Keratinocyte (primary cell): ENCODE measurements at regions not wholly inside any gene's neighbourhood (a gene's known extent, or its start where the extent isn't known, plus 50 kb on each side); places are given as distances from the start of the nearest gene placed in this dataset.

Experiments
- DNase-seq: peaks from one replicate; pipeline ENCODE4 v3.0.0-alpha.2; 2011; ENCODE audit warnings: low read depth, missing footprints, low spot score
- FAIRE-seq: peaks from 2 replicates; lab custom pipeline; 2011; peaks lifted over from hg19 to GRCh38; lab: Jason Lieb, UNC
- H2AFZ ChIP-seq: 2 replicates; pipeline ENCODE4 v1.6.0; 2012; ENCODE audit warnings: low read length, control low read depth, inconsistent platforms; ENCODE audit not compliant: control insufficient read depth
- H3K27ac ChIP-seq: 2 replicates; pipeline ENCODE4 v1.5.1; 2011; ENCODE audit warnings: low read length; ENCODE audit not compliant: control insufficient read depth, insufficient read depth
- H3K27me3 ChIP-seq: 3 replicates; pipeline ENCODE4 v1.6.0; 2011; ENCODE audit warnings: low read length; ENCODE audit not compliant: control insufficient read depth, insufficient read depth; ENCODE audit errors: extremely low read depth
- H3K36me3 ChIP-seq, 2 experiments: 2 replicates in 1 of 2; 3 replicates in 1 of 2; pipeline ENCODE4 v1.5.1; 2011; ENCODE audit warnings: low read length in 2 of 2, mild to moderate bottlenecking in 1 of 2; ENCODE audit not compliant: control insufficient read depth in 2 of 2, insufficient read depth in 2 of 2; ENCODE audit errors: extremely low read depth in 1 of 2
- H3K4me1 ChIP-seq: 3 replicates; pipeline ENCODE4 v1.5.1; 2011; ENCODE audit warnings: low read length; ENCODE audit not compliant: control insufficient read depth, insufficient read depth; ENCODE audit errors: extremely low read depth
- H3K4me2 ChIP-seq: 3 replicates; pipeline ENCODE4 v1.6.0; 2011; ENCODE audit warnings: low read depth, low read length; ENCODE audit not compliant: control insufficient read depth, insufficient read depth; ENCODE audit errors: extremely low read depth
- H3K4me3 ChIP-seq, 3 experiments: fragments of 200-600 bp in 1 of 3; sonication (generic) in 1 of 3; 2 replicates in 2 of 3; 3 replicates in 1 of 3; pipeline ENCODE4 v1.5.1; 2011 to 2016; ENCODE audit warnings: low read length in 3 of 3, mild to moderate bottlenecking in 3 of 3, control low read depth in 2 of 3, inconsistent platforms in 1 of 3, low read depth in 1 of 3, mixed read lengths in 1 of 3, mixed run types in 1 of 3, moderate library complexity in 1 of 3; ENCODE audit not compliant: control insufficient read depth in 2 of 3, insufficient read depth in 2 of 3; ENCODE audit errors: extremely low read depth in 1 of 3
- H3K79me2 ChIP-seq: 2 replicates; pipeline ENCODE4 v1.6.0; 2012; ENCODE audit warnings: low read length; ENCODE audit not compliant: control insufficient read depth, insufficient read depth
- H3K9ac ChIP-seq: 3 replicates; pipeline ENCODE4 v1.6.0; 2011; ENCODE audit warnings: low read length; ENCODE audit not compliant: control insufficient read depth, insufficient read depth; ENCODE audit errors: extremely low read depth
- H3K9me1 ChIP-seq: 3 replicates; pipeline ENCODE4 v1.6.0; 2011; ENCODE audit warnings: low read length; ENCODE audit not compliant: control insufficient read depth, insufficient read depth; ENCODE audit errors: extremely low read depth
- H3K9me3 ChIP-seq: 2 replicates; pipeline ENCODE4 v1.5.1; 2012; ENCODE audit warnings: low read depth, low read length; ENCODE audit not compliant: control insufficient read depth
- H4K20me1 ChIP-seq: 3 replicates; pipeline ENCODE4 v1.6.0; 2011; ENCODE audit warnings: low read length; ENCODE audit not compliant: control insufficient read depth, insufficient read depth; ENCODE audit errors: extremely low read depth
- EZH2 ChIP-seq: IDR thresholded peaks from one replicate; pipeline ENCODE4 v1.6.1; 2012; ENCODE audit warnings: inconsistent platforms, mild to moderate bottlenecking, low read length, moderate library complexity
- dilution Hi-C: fragments of 300-500 bp; cut with MboI; formaldehyde crosslinking; loops from one replicate; pipeline ENCODE4 v1.7.0; 2020; ENCODE audit warnings: low sequenced_read_pairs; ENCODE audit not compliant: extremely low pct_ligation_motif_present
- TF ChIP-seq, protein P1 (sequence below), 3 experiments: IDR thresholded peaks in 1 of 3; conservative IDR thresholded peaks in 1 of 3; optimal IDR thresholded peaks in 1 of 3; 2 replicates in 2 of 3; 3 replicates in 1 of 3; pipeline versions ENCODE3 to v1.5.1; 2011; ENCODE audit warnings: low read length in 3 of 3, mild to moderate bottlenecking in 3 of 3, moderate library complexity in 2 of 3, control low read depth in 1 of 3, inconsistent platforms in 1 of 3; ENCODE audit not compliant: insufficient read depth in 2 of 3; ENCODE audit errors: extremely low read depth in 1 of 3

DNA sequence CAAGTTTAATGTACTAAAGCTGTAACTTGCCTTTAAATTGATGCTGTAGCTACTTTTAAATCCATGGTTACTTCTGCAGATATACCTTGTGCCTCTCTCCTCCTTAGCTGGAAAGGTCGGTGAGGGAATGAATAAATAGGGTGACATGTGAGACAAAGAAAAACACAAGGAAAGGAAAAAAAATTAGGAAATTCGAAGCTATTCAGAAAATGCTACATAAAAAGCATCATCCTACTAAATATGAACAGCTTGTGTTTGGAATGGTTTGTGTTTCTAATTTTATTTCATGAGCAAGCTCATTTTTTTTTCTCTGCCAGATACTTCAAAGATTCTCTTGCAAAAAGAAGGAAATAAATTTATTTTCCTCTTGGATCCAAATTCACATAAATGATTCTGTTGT is 186.3 kb upstream of the NUDT4 start:
- no peak overlapping the region for H3K4me2 ChIP-seq
- TF ChIP-seq EZH2: no peak
- TF ChIP-seq, protein P1, sequence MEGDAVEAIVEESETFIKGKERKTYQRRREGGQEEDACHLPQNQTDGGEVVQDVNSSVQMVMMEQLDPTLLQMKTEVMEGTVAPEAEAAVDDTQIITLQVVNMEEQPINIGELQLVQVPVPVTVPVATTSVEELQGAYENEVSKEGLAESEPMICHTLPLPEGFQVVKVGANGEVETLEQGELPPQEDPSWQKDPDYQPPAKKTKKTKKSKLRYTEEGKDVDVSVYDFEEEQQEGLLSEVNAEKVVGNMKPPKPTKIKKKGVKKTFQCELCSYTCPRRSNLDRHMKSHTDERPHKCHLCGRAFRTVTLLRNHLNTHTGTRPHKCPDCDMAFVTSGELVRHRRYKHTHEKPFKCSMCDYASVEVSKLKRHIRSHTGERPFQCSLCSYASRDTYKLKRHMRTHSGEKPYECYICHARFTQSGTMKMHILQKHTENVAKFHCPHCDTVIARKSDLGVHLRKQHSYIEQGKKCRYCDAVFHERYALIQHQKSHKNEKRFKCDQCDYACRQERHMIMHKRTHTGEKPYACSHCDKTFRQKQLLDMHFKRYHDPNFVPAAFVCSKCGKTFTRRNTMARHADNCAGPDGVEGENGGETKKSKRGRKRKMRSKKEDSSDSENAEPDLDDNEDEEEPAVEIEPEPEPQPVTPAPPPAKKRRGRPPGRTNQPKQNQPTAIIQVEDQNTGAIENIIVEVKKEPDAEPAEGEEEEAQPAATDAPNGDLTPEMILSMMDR (optimal IDR thresholded peaks at IDR 0.05 in 1 of 3, IDR thresholded peaks at IDR 0.05 in 1 of 3, conservative IDR thresholded peaks at IDR 0.05 in 1 of 3; ENCODE audit: extremely low read depth in 1 of 3, insufficient read depth in 2 of 3, low read length in 3 of 3): no peak
- FAIRE-seq: no peak
- no peak overlapping the region for H3K4me3 ChIP-seq
- H3K9me1 ChIP-seq: no peaks in the 10 kb centered on the region
- H3K4me1 ChIP-seq: no peaks in the 10 kb centered on the region
- H3K27me3 ChIP-seq: peaks cover 3% of the 10 kb centered on the region
- no peaks in the 10 kb centered on the region for H3K36me3 ChIP-seq
- no peak overlapping the region for H3K9ac ChIP-seq
- dilution Hi-C loops: no loop called here
- DNase-seq: no peak
- no peaks in the 10 kb centered on the region for H3K79me2 ChIP-seq
- H2AFZ ChIP-seq: no peak overlapping the region
- no peak overlapping the region for H3K27ac ChIP-seq
- H3K9me3 ChIP-seq: no peaks in the 10 kb centered on the region
- H4K20me1 ChIP-seq: no peaks in the 10 kb centered on the region

DNA sequence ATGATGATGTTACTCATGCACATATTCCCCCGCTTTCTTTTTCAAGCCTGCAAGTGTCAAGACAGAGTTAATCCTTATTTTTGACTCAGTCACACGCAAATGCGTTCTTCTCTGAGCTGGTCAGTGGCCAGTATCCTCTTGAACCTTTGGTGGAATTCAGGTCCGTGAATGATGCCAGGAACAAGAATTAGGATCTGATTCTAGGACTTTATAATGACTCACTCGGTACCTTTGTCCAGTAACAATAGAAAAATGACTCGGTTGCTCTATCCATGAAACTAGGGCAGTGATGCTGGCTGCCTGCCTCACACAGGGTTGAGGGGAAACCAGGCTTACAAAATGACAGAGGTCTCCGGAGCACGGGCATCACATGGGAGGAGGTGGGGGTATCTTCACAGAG is 185.8 kb upstream of the NUDT4 start:
- Histone ChIP-seq H3K4me1 (no peaks in the 10 kb centered on the region), H3K79me2 (no peaks in the 10 kb centered on the region), H3K4me2 (no peak overlapping the region), H3K27me3 (peaks cover 3% of the 10 kb centered on the region), H3K9me3 (no peaks in the 10 kb centered on the region), H3K27ac (no peak overlapping the region), H3K9ac (no peak overlapping the region), H2AFZ (no peak overlapping the region), H4K20me1 (no peaks in the 10 kb centered on the region), H3K4me3 (no peak overlapping the region), H3K36me3 (no peaks in the 10 kb centered on the region), H3K9me1 (no peaks in the 10 kb centered on the region)
- dilution Hi-C loops: no loop called here
- TF ChIP-seq EZH2: no peak
- TF ChIP-seq, protein P1 (optimal IDR thresholded peaks at IDR 0.05 in 1 of 3, IDR thresholded peaks at IDR 0.05 in 1 of 3, conservative IDR thresholded peaks at IDR 0.05 in 1 of 3; ENCODE audit: extremely low read depth in 1 of 3, insufficient read depth in 2 of 3, low read length in 3 of 3): no peak
- DNase-seq: no peak
- no peak for FAIRE-seq
